ENCODE measurements at regions not wholly inside any gene's neighbourhood (a gene's known extent, or its start where the extent isn't known, plus 50 kb on each side); places are given as distances from the start of the nearest gene placed in this dataset.

DNA sequence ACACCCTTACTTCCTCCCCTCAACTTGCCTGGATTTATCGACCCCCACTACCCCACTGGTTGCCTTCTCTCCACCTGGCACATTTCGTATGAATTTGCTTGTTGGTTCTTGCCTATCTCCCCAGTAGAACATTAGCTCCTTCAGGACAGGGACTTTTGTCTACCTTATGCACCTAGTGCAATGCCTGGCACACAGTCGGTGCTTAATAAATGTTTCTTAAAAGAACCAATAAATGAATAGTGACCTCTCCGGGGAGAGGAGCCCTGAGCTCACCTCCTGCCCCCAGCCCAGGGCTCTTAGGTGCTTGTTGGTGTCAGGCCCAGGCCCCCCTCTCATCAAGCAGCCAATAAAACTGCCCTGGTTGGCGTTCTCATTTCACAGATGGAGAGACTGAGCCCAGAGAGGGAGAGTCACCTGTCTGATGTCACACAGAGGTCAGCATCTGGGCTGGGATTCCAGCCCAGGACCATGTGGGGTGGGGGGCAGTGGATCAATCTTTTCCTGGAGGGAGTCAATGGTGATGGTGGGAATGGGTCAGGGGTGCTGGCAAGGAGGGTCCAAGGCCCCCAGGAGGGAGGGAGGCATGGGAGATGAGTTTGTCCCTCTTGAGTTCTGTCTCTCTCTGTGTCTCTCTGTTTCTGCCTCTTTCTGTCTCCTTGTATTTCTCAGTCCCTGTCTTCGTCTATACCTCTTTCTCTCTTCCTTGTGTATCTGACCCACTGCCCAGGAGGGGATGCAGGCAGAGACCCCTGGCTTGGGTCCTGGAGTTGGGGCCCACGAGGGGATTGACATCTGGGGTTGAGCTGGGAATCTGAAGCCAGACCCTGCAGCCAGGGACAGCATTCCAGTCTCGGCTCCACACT, 89.6 kb downstream of the CEBPB start:
- ATAC-seq: no peak
- TF ChIP-seq ZFP3 (CRISPR knock-in tag; IDR thresholded peaks at IDR 0.05) (no peak), SNAI2 (CRISPR knock-in tag; IDR thresholded peaks at IDR 0.05) (no peak), ZNF70 (CRISPR knock-in tag; IDR thresholded peaks at IDR 0.05) (no peak), RARB (CRISPR knock-in tag; IDR thresholded peaks at IDR 0.05) (no peak), CSDC2 (CRISPR knock-in tag; IDR thresholded peaks at IDR 0.05) (no peak)
- TF ChIP-seq, protein P1, sequence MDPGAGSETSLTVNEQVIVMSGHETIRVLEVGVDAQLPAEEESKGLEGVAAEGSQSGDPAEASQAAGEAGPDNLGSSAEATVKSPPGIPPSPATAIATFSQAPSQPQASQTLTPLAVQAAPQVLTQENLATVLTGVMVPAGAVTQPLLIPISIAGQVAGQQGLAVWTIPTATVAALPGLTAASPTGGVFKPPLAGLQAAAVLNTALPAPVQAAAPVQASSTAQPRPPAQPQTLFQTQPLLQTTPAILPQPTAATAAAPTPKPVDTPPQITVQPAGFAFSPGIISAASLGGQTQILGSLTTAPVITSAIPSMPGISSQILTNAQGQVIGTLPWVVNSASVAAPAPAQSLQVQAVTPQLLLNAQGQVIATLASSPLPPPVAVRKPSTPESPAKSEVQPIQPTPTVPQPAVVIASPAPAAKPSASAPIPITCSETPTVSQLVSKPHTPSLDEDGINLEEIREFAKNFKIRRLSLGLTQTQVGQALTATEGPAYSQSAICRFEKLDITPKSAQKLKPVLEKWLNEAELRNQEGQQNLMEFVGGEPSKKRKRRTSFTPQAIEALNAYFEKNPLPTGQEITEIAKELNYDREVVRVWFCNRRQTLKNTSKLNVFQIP (CRISPR knock-in tag; IDR thresholded peaks at IDR 0.05; ENCODE audit: borderline replicate concordance, low read depth): no peak

DNA sequence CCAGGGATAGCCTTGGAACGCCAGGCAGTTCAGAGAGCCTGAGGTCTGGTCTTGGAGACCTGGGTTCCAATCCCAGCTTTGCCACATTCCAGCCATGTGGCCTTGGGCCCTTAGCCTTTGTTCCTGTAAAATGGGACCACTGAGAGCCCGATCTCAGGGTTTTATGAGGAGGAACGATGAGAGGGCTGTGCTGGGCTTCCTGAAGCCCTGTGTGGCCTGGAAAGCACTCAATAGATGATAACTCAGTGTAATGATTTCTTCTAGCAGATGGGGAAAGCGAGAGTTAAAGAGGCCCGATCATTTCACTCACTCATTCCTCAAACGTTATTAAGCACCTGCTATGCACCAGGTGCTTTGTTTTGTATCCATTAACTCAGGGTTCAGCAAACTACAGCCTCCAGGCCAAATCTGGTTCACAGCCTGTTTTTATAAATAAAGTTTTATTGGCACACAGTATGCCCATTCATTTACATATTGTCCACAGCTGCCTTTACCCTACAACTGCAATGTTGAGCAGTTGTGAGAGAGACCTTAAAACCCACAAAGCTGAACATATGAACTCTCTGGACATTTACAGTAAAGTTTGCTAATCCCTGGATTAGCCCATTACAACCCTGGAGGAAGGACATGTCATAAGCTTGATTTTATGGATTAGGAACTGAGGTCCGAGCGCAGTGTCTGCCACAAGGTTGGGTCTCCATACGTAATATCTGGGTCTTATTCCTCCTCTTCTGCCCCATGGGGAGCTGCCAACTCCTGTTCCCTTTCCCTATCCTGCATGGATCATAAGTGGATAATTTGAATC, 90.4 kb downstream of the CEBPB start:
- TF ChIP-seq ZNF565 (CRISPR knock-in tag; conservative IDR thresholded peaks at IDR 0.05; ENCODE audit: low read depth): no peak
- TF ChIP-seq RARB (CRISPR knock-in tag; IDR thresholded peaks at IDR 0.05): no peak
- no peak for TF ChIP-seq PATZ1 (CRISPR knock-in tag; IDR thresholded peaks at IDR 0.05; ENCODE audit: borderline replicate concordance)
- no peak for TF ChIP-seq ZFP30 (CRISPR knock-in tag; IDR thresholded peaks at IDR 0.05)
- TF ChIP-seq PPARA (CRISPR knock-in tag; IDR thresholded peaks at IDR 0.05; ENCODE audit: borderline replicate concordance): no peak
- no peak for TF ChIP-seq SNAI2 (CRISPR knock-in tag; IDR thresholded peaks at IDR 0.05)
- TF ChIP-seq, protein P2, sequence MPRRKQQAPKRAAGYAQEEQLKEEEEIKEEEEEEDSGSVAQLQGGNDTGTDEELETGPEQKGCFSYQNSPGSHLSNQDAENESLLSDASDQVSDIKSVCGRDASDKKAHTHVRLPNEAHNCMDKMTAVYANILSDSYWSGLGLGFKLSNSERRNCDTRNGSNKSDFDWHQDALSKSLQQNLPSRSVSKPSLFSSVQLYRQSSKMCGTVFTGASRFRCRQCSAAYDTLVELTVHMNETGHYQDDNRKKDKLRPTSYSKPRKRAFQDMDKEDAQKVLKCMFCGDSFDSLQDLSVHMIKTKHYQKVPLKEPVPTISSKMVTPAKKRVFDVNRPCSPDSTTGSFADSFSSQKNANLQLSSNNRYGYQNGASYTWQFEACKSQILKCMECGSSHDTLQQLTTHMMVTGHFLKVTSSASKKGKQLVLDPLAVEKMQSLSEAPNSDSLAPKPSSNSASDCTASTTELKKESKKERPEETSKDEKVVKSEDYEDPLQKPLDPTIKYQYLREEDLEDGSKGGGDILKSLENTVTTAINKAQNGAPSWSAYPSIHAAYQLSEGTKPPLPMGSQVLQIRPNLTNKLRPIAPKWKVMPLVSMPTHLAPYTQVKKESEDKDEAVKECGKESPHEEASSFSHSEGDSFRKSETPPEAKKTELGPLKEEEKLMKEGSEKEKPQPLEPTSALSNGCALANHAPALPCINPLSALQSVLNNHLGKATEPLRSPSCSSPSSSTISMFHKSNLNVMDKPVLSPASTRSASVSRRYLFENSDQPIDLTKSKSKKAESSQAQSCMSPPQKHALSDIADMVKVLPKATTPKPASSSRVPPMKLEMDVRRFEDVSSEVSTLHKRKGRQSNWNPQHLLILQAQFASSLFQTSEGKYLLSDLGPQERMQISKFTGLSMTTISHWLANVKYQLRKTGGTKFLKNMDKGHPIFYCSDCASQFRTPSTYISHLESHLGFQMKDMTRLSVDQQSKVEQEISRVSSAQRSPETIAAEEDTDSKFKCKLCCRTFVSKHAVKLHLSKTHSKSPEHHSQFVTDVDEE (CRISPR knock-in tag; IDR thresholded peaks at IDR 0.05): no peak
- TF ChIP-seq GLIS3 (CRISPR knock-in tag; IDR thresholded peaks at IDR 0.05): no peak
- TF ChIP-seq ISL1 (CRISPR knock-in tag; IDR thresholded peaks at IDR 0.05): no peak
- TF ChIP-seq TCF4 (CRISPR knock-in tag; IDR thresholded peaks at IDR 0.05; ENCODE audit: borderline replicate concordance): no peak
- no peak for TF ChIP-seq ZC3H10 (CRISPR knock-in tag; IDR thresholded peaks at IDR 0.05)
- TF ChIP-seq, protein P3, sequence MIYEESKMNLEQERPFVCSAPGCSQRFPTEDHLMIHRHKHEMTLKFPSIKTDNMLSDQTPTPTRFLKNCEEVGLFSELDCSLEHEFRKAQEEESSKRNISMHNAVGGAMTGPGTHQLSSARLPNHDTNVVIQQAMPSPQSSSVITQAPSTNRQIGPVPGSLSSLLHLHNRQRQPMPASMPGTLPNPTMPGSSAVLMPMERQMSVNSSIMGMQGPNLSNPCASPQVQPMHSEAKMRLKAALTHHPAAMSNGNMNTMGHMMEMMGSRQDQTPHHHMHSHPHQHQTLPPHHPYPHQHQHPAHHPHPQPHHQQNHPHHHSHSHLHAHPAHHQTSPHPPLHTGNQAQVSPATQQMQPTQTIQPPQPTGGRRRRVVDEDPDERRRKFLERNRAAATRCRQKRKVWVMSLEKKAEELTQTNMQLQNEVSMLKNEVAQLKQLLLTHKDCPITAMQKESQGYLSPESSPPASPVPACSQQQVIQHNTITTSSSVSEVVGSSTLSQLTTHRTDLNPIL (CRISPR knock-in tag; IDR thresholded peaks at IDR 0.05; ENCODE audit: low read depth): no peak
- no peak for TF ChIP-seq ZFP3 (CRISPR knock-in tag; IDR thresholded peaks at IDR 0.05)
- no peak for TF ChIP-seq BACH2 (CRISPR knock-in tag; IDR thresholded peaks at IDR 0.05; ENCODE audit: borderline replicate concordance)
- no peak for TF ChIP-seq CSDC2 (CRISPR knock-in tag; IDR thresholded peaks at IDR 0.05)
- no peak for TF ChIP-seq ZNF8 (CRISPR knock-in tag; IDR thresholded peaks at IDR 0.05)
- TF ChIP-seq CSRNP3 (CRISPR knock-in tag; IDR thresholded peaks at IDR 0.05): no peak
- no peak for ATAC-seq

All from SK-N-SH treated with all-trans-retinoic acid at 6 μM for 48 hours (cell line).